ENCODE measurements at regions not wholly inside any gene's neighbourhood (a gene's known extent, or its start where the extent isn't known, plus 50 kb on each side); places are given as distances from the start of the nearest gene placed in this dataset.

DNA sequence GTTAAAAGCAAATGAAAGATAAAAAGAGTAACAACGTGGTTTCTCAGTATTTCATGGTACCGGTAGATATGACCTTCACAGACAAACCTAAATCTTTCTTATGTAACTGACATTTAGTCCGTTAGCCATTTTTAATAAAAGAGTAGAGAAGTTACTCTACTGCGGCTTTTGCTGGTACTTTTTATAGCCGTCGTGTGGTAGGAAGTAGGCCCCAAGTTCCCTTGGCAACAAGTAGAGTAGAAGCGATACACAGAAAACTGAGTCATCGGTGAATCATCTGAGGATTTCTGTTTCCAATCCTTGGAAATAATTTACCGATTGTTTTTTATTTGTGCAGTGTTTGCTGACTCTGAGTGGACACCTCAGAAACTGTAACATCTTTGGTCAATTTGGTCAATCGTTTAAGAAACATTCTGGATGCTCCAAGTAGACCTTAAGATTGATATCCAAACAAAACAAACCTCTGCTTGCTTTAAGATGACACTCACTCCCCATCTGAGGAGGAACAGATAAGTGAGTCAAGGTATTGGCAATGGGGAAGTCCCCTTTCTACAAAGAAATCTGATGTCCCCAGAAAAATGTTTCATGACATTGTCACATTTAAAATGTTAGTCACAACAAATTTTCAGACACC is 63.9 kb upstream of the AHR start:
- Mint-ChIP-seq H3K27me3 (ENCODE audit: insufficient read depth, unreplicated experiment) (no peaks in the 10 kb centered on the region), H3K4me1 (ENCODE audit: insufficient read depth, unreplicated experiment) (peaks cover 35% of the 10 kb centered on the region), H3K27ac (ENCODE audit: low read depth, unreplicated experiment) (peak overlapping the region; percentile 96), H3K36me3 (ENCODE audit: insufficient read depth, unreplicated experiment) (no peaks in the 10 kb centered on the region), H3K4me3 (ENCODE audit: unreplicated experiment) (peak overlapping the region; percentile 31), H3K9me3 (ENCODE audit: unreplicated experiment) (no peaks in the 10 kb centered on the region)
- POLR2A ChIA-PET = interaction anchor here (1.0 to 1.5 kb wide), 2 partner anchors 8 to 64 kb away, joined by 3 read pairs; partner anchors contain the start of gene AHR
- no TSS peak for BruUV-seq (replicated peaks)
- CTCF ChIA-PET = interaction anchor here (0.7 to 2.4 kb wide), 4 partner anchors 83 to 412 kb away, joined by 3 to 5 read pairs (median 4); no protein-coding TSS in a partner anchor
- peak; percentile 92 for DNase-seq (ENCODE audit: unreplicated experiment)
- intact Hi-C loops (cut with micrococcal nuclease) = loop anchor here (1.0 kb wide), 4 partner anchors 65 to 252 kb away; no protein-coding TSS in a partner anchor
- TF ChIP-seq, protein P1, sequence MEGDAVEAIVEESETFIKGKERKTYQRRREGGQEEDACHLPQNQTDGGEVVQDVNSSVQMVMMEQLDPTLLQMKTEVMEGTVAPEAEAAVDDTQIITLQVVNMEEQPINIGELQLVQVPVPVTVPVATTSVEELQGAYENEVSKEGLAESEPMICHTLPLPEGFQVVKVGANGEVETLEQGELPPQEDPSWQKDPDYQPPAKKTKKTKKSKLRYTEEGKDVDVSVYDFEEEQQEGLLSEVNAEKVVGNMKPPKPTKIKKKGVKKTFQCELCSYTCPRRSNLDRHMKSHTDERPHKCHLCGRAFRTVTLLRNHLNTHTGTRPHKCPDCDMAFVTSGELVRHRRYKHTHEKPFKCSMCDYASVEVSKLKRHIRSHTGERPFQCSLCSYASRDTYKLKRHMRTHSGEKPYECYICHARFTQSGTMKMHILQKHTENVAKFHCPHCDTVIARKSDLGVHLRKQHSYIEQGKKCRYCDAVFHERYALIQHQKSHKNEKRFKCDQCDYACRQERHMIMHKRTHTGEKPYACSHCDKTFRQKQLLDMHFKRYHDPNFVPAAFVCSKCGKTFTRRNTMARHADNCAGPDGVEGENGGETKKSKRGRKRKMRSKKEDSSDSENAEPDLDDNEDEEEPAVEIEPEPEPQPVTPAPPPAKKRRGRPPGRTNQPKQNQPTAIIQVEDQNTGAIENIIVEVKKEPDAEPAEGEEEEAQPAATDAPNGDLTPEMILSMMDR (IDR thresholded peaks at IDR 0.05; ENCODE audit: unreplicated experiment) = no peak

DNA sequence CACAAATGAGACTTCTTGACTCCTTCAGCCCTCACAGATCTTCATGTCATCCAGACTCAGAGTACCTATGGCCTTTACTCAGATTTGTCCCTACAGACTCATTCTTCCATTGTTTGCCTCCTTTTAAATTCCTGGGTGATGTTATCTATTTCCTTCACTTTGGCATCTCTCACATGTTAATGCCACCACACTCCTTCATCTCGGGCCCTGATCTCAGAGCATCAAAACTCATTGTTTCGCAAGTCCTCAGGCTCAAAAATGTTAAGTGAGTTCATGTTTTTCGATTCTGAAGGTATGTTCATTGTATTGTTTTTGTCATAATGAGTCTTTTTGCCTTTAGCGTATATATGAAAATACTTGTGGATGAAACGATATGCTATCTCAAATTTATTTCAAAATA is 62.3 kb upstream of the AHR start:
- no peak for DNase-seq (ENCODE audit: unreplicated experiment)
- CTCF ChIA-PET = interaction anchor here (1.0 to 2.4 kb wide), 3 partner anchors 35 to 411 kb away, joined by 3 to 5 read pairs (median 4); no protein-coding TSS in a partner anchor
- intact Hi-C loops (cut with micrococcal nuclease) = no loop called here

DNA sequence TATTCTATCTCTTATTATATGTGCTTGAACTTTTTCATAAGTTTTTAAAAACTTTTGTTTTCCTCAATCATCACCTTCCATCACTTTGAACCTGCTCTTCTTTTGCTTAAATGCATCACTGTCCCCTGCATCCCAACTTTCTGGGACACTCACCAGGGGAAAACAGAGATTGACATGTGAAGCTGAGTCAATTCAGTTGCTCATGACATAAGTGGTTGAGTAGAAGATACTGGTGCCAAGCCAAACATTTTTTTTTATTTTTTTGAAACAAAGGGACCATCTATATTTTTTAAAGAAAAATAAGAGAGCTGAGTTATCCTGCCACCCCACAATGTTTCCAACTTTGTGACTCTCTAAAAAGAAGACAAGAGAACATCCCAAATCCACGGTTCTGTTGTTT is 61.8 kb upstream of the AHR start:
- H3K27me3 Mint-ChIP-seq (ENCODE audit: insufficient read depth, unreplicated experiment) = no peaks in the 10 kb centered on the region
- ChIA-PET CTCF (interaction anchor here (2.4 kb wide), 1 partner anchor 410 kb away, joined by 5 read pairs; no protein-coding TSS in a partner anchor), POLR2A (interaction anchor here (0.6 kb wide), 1 partner anchor 371 kb away, joined by 3 read pairs; no protein-coding TSS in a partner anchor)
- DNase-seq (ENCODE audit: unreplicated experiment) = peak; percentile 37
- no peaks in the 10 kb centered on the region for H3K9me3 Mint-ChIP-seq (ENCODE audit: unreplicated experiment)
- TF ChIP-seq, protein P1 (IDR thresholded peaks at IDR 0.05; ENCODE audit: unreplicated experiment) = no peak
- H3K4me3 Mint-ChIP-seq (ENCODE audit: unreplicated experiment) = no peak overlapping the region
- BruUV-seq (replicated peaks) = no TSS peak
- intact Hi-C loops (cut with micrococcal nuclease) = no loop called here
- H3K27ac Mint-ChIP-seq (ENCODE audit: low read depth, unreplicated experiment) = peak overlapping the region; percentile 96
- H3K36me3 Mint-ChIP-seq (ENCODE audit: insufficient read depth, unreplicated experiment) = no peaks in the 10 kb centered on the region
- H3K4me1 Mint-ChIP-seq (ENCODE audit: insufficient read depth, unreplicated experiment) = peaks cover 44% of the 10 kb centered on the region

More for the DNA sequence above, 62.3 kb upstream of the AHR start:
- Mint-ChIP-seq H3K9me3 (ENCODE audit: unreplicated experiment) (no peaks in the 10 kb centered on the region), H3K4me3 (ENCODE audit: unreplicated experiment) (no peak overlapping the region), H3K4me1 (ENCODE audit: insufficient read depth, unreplicated experiment) (peaks cover 44% of the 10 kb centered on the region), H3K27me3 (ENCODE audit: insufficient read depth, unreplicated experiment) (no peaks in the 10 kb centered on the region), H3K36me3 (ENCODE audit: insufficient read depth, unreplicated experiment) (no peaks in the 10 kb centered on the region), H3K27ac (ENCODE audit: low read depth, unreplicated experiment) (peak overlapping the region; percentile 96)
- POLR2A ChIA-PET = interaction anchor here (0.6 kb wide), 2 partner anchors 52 to 372 kb away, joined by 3 read pairs; no protein-coding TSS in a partner anchor
- BruUV-seq (replicated peaks) = no TSS peak
- TF ChIP-seq, protein P1 (IDR thresholded peaks at IDR 0.05; ENCODE audit: unreplicated experiment) = no peak

DNA sequence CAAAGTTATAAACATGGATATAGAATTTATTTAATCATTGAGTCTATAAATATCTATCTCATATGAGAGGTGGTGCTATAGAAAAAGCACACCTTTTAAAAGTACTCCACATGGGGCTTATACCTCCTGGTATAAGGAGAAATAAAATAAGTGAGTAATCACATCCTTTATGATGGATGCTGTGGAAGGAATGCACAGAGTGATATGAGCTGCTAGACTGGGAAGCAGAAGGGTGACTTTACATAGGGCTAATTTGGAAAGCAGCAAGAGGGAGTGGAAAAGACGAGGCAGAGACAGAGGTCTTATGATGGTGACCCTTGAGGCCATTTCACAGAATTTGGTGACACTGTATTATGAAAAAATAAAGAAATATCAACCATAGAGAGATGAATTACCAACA is 59.4 kb upstream of the AHR start:
- H3K4me3 Mint-ChIP-seq (ENCODE audit: unreplicated experiment) = no peak overlapping the region
- no peak for DNase-seq (ENCODE audit: unreplicated experiment)
- no peaks in the 10 kb centered on the region for H3K9me3 Mint-ChIP-seq (ENCODE audit: unreplicated experiment)
- TF ChIP-seq, protein P1 (IDR thresholded peaks at IDR 0.05; ENCODE audit: unreplicated experiment) = no peak
- H3K27ac Mint-ChIP-seq (ENCODE audit: low read depth, unreplicated experiment) = no peak overlapping the region
- no peaks in the 10 kb centered on the region for H3K36me3 Mint-ChIP-seq (ENCODE audit: insufficient read depth, unreplicated experiment)
- CTCF ChIA-PET = interaction anchor here (0.6 to 1.3 kb wide), 2 partner anchors 256 to 450 kb away, joined by 3 to 4 read pairs; no protein-coding TSS in a partner anchor
- no TSS peak for BruUV-seq (replicated peaks)
- H3K27me3 Mint-ChIP-seq (ENCODE audit: insufficient read depth, unreplicated experiment) = no peaks in the 10 kb centered on the region
- H3K4me1 Mint-ChIP-seq (ENCODE audit: insufficient read depth, unreplicated experiment) = peaks cover 46% of the 10 kb centered on the region
- POLR2A ChIA-PET = interaction anchor here (0.7 to 1.7 kb wide), 3 partner anchors 59 to 64 kb away, joined by 3 to 7 read pairs (median 4); partner anchors contain the start of gene AHR
- intact Hi-C loops (cut with micrococcal nuclease) = no loop called here
